Endothelial cell (in vitro differentiated cells): ENCODE measurements at regions not wholly inside any gene's neighbourhood (a gene's known extent, or its start where the extent isn't known, plus 50 kb on each side); places are given as distances from the start of the nearest gene placed in this dataset.

ENCODE experiments used
- DNase-seq: peaks from one replicate; pipeline ENCODE4 v3.0.0; 2021; ENCODE audit warnings: low spot score
- H3K27ac Mint-ChIP-seq: one replicate; pipeline ENCODE4 v1.8.0; 2021; ENCODE audit warnings: mixed read lengths, inconsistent platforms; ENCODE audit not compliant: unreplicated experiment
- H3K27me3 Mint-ChIP-seq: one replicate; pipeline ENCODE4 v1.8.0; 2021; ENCODE audit warnings: mild to moderate bottlenecking, moderate library complexity, mixed read lengths, inconsistent platforms; ENCODE audit not compliant: unreplicated experiment
- H3K36me3 Mint-ChIP-seq: one replicate; pipeline ENCODE4 v1.8.0; 2021; ENCODE audit warnings: mild to moderate bottlenecking, low read depth, mixed read lengths, inconsistent platforms; ENCODE audit not compliant: unreplicated experiment
- H3K4me1 Mint-ChIP-seq: one replicate; pipeline ENCODE4 v1.8.0; 2021; ENCODE audit warnings: mild to moderate bottlenecking, mixed read lengths, inconsistent platforms; ENCODE audit not compliant: unreplicated experiment
- H3K4me3 Mint-ChIP-seq: one replicate; pipeline ENCODE4 v1.8.0; 2021; ENCODE audit warnings: mild to moderate bottlenecking, mixed read lengths, inconsistent platforms; ENCODE audit not compliant: unreplicated experiment
- H3K9me3 Mint-ChIP-seq: one replicate; pipeline ENCODE4 v1.8.0; 2021; ENCODE audit warnings: mixed read lengths, inconsistent platforms; ENCODE audit not compliant: unreplicated experiment
- TF ChIP-seq, protein P1 (sequence below): fragments of 200-600 bp; sonication (generic); IDR thresholded peaks from one replicate; pipeline ENCODE4 v1.5.0; 2021; ENCODE audit warnings: antibody characterized with exemption; ENCODE audit not compliant: unreplicated experiment

DNA sequence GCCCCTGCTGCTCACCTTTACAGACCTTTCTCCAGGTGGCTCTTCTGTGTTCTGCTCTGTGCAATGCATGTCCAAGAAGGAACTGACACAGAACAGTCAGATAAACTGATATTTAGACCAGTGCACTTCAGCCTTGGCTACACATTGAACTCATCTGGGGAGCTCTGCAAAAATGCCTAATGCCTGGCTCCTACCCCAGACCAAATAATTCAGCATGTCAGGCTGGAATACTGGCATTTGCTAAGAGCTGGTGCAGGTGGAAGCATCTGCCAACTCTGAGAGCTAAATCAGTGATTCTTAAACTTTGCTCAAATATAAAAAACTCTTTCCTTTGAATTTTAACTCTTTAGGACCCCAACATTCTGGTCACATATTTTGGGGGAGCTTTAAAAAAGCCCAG lies 118.2 kb upstream of the TSC22D1 start:
- H3K4me3 Mint-ChIP-seq: no peak overlapping the region

DNA sequence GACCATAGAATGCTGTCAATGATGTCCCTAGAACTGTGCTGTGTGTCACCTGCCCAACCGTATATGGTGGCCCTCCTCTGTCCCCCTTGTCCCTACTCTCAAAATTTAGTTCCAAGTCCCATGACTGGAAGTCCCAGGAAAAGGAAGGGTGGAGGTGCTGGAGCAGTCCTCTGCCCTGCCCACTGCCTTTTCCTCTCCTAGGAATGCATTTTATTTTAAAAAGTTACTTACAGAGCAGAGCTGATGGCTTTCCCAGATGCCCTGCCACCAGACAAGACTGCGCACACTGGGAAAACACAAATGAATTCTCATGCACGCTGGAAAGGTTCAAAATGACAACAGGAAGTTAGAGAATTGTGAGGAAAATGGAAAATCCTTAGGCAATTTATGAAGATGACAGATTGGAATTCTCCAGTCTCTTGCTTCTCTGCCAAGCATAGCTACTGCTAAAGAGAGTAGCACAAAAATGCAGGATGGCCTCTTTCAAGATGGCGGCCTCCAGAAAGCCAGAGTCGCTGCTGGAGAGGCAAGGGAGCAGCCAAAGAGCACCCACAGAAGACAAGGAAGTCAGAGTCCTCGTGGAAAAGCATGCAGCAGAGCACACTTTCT lies 117.1 kb upstream of the TSC22D1 start:
- H3K27me3 Mint-ChIP-seq: peaks cover 2% of the 10 kb centered on the region
- DNase-seq: no peak
- TF ChIP-seq, protein P1, sequence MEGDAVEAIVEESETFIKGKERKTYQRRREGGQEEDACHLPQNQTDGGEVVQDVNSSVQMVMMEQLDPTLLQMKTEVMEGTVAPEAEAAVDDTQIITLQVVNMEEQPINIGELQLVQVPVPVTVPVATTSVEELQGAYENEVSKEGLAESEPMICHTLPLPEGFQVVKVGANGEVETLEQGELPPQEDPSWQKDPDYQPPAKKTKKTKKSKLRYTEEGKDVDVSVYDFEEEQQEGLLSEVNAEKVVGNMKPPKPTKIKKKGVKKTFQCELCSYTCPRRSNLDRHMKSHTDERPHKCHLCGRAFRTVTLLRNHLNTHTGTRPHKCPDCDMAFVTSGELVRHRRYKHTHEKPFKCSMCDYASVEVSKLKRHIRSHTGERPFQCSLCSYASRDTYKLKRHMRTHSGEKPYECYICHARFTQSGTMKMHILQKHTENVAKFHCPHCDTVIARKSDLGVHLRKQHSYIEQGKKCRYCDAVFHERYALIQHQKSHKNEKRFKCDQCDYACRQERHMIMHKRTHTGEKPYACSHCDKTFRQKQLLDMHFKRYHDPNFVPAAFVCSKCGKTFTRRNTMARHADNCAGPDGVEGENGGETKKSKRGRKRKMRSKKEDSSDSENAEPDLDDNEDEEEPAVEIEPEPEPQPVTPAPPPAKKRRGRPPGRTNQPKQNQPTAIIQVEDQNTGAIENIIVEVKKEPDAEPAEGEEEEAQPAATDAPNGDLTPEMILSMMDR: no peak
- no peaks in the 10 kb centered on the region for H3K36me3 Mint-ChIP-seq
- no peaks in the 10 kb centered on the region for H3K9me3 Mint-ChIP-seq
- H3K27ac Mint-ChIP-seq: no peak overlapping the region
- H3K4me3 Mint-ChIP-seq: no peak overlapping the region
- H3K4me1 Mint-ChIP-seq: peaks cover 4% of the 10 kb centered on the region

More for the DNA sequence above, 118.2 kb upstream of the TSC22D1 start:
- no peak overlapping the region for H3K27ac Mint-ChIP-seq
- H3K4me1 Mint-ChIP-seq: peaks cover 8% of the 10 kb centered on the region
- TF ChIP-seq, protein P1: no peak
- H3K36me3 Mint-ChIP-seq: no peaks in the 10 kb centered on the region
- H3K9me3 Mint-ChIP-seq: no peaks in the 10 kb centered on the region
- no peak for DNase-seq
- no peaks in the 10 kb centered on the region for H3K27me3 Mint-ChIP-seq

DNA sequence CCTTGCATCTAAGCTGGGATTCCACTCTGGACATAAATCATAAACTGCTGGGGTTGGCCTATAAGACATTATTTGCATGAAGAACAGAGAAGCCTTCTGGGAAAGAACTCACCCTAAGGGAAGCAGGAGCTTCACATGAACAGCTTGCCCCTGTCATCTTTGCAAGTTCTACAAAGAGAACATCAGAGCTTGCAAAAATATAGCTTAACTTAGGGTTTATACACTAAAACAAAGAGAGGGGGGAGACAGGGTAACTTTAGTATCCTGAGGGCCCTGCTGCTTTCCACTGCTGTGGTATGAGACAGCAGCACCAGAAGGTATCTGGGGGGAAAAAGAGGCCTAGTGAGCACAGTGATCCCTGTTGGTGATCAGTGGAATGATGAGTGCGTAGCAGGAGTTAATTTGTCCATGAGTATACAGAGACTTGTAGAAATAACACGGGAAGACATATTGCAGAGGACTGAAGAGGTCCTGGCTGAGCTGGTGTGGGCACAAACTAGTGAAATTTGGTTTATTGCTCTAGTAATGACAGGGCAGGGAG lies 116.1 kb upstream of the TSC22D1 start:
- no peaks in the 10 kb centered on the region for H3K36me3 Mint-ChIP-seq
- H3K4me1 Mint-ChIP-seq: no peaks in the 10 kb centered on the region
- peaks cover 2% of the 10 kb centered on the region for H3K27me3 Mint-ChIP-seq
- DNase-seq: no peak
- no peak overlapping the region for H3K27ac Mint-ChIP-seq
- no peak overlapping the region for H3K4me3 Mint-ChIP-seq
- TF ChIP-seq, protein P1: no peak
- H3K9me3 Mint-ChIP-seq: no peaks in the 10 kb centered on the region

DNA sequence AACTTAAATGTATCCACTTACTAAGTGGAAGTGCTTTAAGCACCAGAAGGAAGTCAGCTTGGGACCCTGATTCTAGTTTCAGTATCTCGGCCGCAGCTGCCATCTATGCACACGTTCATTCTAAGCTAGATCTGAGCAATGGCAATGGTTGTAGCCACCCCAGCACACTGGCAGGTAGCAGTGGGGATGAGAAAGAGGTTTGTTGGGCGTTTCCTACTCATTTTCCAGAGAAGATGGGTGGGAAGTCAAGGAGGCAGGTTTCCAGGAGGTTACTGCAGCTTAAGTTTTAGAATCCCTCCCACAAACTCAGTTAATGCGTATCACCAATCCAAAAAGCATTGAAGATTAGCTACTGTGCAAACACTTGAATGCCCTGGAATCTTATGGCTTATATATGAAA lies 114.2 kb upstream of the TSC22D1 start:
- H3K4me1 Mint-ChIP-seq: no peaks in the 10 kb centered on the region
- peaks cover 3% of the 10 kb centered on the region for H3K36me3 Mint-ChIP-seq
- H3K4me3 Mint-ChIP-seq: no peak overlapping the region
- TF ChIP-seq, protein P1: no peak
- no peaks in the 10 kb centered on the region for H3K9me3 Mint-ChIP-seq
- DNase-seq: no peak
- H3K27me3 Mint-ChIP-seq: peaks cover 2% of the 10 kb centered on the region
- H3K27ac Mint-ChIP-seq: no peak overlapping the region

DNA sequence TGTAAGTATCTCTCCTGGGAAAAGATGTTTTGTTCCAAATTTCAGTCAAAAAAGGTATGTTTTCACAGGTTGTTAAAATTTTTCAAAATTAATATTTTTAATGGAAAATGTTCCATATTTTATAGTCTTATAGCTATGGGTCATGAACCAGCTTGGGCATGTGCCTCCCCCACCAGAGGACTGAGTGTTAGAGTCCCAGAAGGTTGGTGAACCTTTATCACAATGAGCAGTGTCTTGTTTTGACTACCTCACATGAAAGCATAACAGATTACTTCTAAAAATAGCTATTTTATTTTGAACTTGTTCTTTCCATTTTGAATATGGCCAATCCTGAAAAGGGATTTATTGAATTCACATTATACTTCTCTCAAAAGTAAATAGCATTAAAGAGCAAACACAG lies 112.5 kb upstream of the TSC22D1 start:
- H3K9me3 Mint-ChIP-seq: peaks cover 5% of the 10 kb centered on the region
- H3K36me3 Mint-ChIP-seq: peaks cover 12% of the 10 kb centered on the region
- DNase-seq: no peak
- no peak overlapping the region for H3K4me3 Mint-ChIP-seq
- TF ChIP-seq, protein P1: no peak
- H3K27me3 Mint-ChIP-seq: peaks cover 2% of the 10 kb centered on the region
- no peak overlapping the region for H3K27ac Mint-ChIP-seq
- H3K4me1 Mint-ChIP-seq: no peaks in the 10 kb centered on the region
